Left colon (tissue), 2 donors: ENCODE measurements at regions not wholly inside any gene's neighbourhood (a gene's known extent, or its start where the extent isn't known, plus 50 kb on each side); places are given as distances from the start of the nearest gene placed in this dataset.

Experiments
- ATAC-seq: fragments of 200-7000 bp; cut with Tn5 transposase; one replicate; pipeline ENCODE4 v1.9.1; 2020; ENCODE audit warnings: mild to moderate bottlenecking, moderate library complexity
- DNase-seq, 2 donors: peaks; one replicate each; pipeline ENCODE4 v3.0.0-alpha.2; 2020
- intact Hi-C, 2 donors: fragments of 100-400 bp; cut with DNase I in 1 of 2; cut with micrococcal nuclease in 1 of 2; formaldehyde crosslinking; loops; one replicate each; pipeline versions ENCODE4 v1.11.2 to v1.14.0; 2022; cut with DNase I, micrococcal nuclease
- donor health status: DM: no; HTN: no; CAD: no.
- donor health status: DM: yes; HTN: yes; CAD: no.

GRCh38 chr4:144357975-144358374 is 217.5 kb upstream of the GYPA start:
- DNase-seq (no peak), ATAC-seq (no peak)
- intact Hi-C loops = no loop called here

GRCh38 chr4:144360146-144360793 is 219.8 kb upstream of the GYPA start:
- intact Hi-C loops = no loop called here
- ATAC-seq = no peak

GRCh38 chr4:144362366-144362765 is 221.8 kb upstream of the GYPA start:
- DNase-seq (no peak), ATAC-seq (no peak)
- intact Hi-C loops = no loop called here

More at GRCh38 chr4:144360146-144360793, 219.8 kb upstream of the GYPA start:
- DNase-seq = no peak

- no peak for ATAC-seq
- intact Hi-C loops = no loop called here
Observed at GRCh38 chr4:144363890-144364289, 223.4 kb upstream of the GYPA start.

GRCh38 chr4:144366425-144366824 is 225.9 kb upstream of the GYPA start:
- no peak for DNase-seq
- intact Hi-C loops = no loop called here
- ATAC-seq = no peak

More at GRCh38 chr4:144363890-144364289, 223.4 kb upstream of the GYPA start:
- DNase-seq = no peak

GRCh38 chr4:144371485-144371884 is 231.0 kb upstream of the GYPA start:
- intact Hi-C loops = no loop called here
- DNase-seq = no peak
- no peak for ATAC-seq

GRCh38 chr4:144374065-144374464 is 233.5 kb upstream of the GYPA start:
- intact Hi-C loops = no loop called here
- ATAC-seq = no peak
- DNase-seq = no peak

GRCh38 chr4:144376866-144377265 is 236.3 kb upstream of the GYPA start:
- intact Hi-C loops = no loop called here
- ATAC-seq (no peak), DNase-seq (no peak)

GRCh38 chr4:144384408-144384807 is 243.9 kb upstream of the GYPA start:
- intact Hi-C loops = no loop called here
- ATAC-seq (no peak), DNase-seq (no peak)

GRCh38 chr4:144399927-144400326 is 246.0 kb upstream of the HHIP start:
- intact Hi-C loops = no loop called here
- ATAC-seq (no peak), DNase-seq (no peak)

- intact Hi-C loops = no loop called here
- no peak for DNase-seq
- no peak for ATAC-seq
Observed at GRCh38 chr4:144402176-144402575, 243.8 kb upstream of the HHIP start.

GRCh38 chr4:144402999-144403398 is 243.0 kb upstream of the HHIP start:
- ATAC-seq (no peak), DNase-seq (no peak)
- intact Hi-C loops = no loop called here

- ATAC-seq (no peak), DNase-seq (no peak)
Observed at GRCh38 chr4:144403893-144404292, 242.1 kb upstream of the HHIP start.

GRCh38 chr4:144409525-144409924 is 236.4 kb upstream of the HHIP start:
- intact Hi-C loops = no loop called here
- DNase-seq (no peak), ATAC-seq (no peak)

More at GRCh38 chr4:144403893-144404292, 242.1 kb upstream of the HHIP start:
- intact Hi-C loops = no loop called here

GRCh38 chr4:144410230-144410783 is 235.6 kb upstream of the HHIP start:
- DNase-seq = no peak
- ATAC-seq = no peak
- intact Hi-C loops = no loop called here

- intact Hi-C loops = no loop called here
- no peak for DNase-seq
- ATAC-seq = no peak
Observed at GRCh38 chr4:144411119-144411518, 234.8 kb upstream of the HHIP start.

GRCh38 chr4:144411700-144412099 is 234.3 kb upstream of the HHIP start:
- intact Hi-C loops = no loop called here
- DNase-seq (no peak), ATAC-seq (no peak)

- intact Hi-C loops = no loop called here
- DNase-seq (no peak), ATAC-seq (no peak)
Observed at GRCh38 chr4:144421056-144421455, 224.9 kb upstream of the HHIP start.

- intact Hi-C loops = no loop called here
- DNase-seq (no peak), ATAC-seq (no peak)
Observed at GRCh38 chr4:144421839-144422565, 224.0 kb upstream of the HHIP start.

- DNase-seq (no peak), ATAC-seq (no peak)
- intact Hi-C loops = no loop called here
Observed at GRCh38 chr4:144423930-144424329, 222.0 kb upstream of the HHIP start.
